SKM-1 (cell line): ENCODE measurements at regions not wholly inside any gene's neighbourhood (a gene's known extent, or its start where the extent isn't known, plus 50 kb on each side); places are given as distances from the start of the nearest gene placed in this dataset.

ENCODE experiments used
- DNase-seq: peaks from one replicate; lab custom pipeline; 2025; ENCODE audit not compliant: unreplicated experiment; lab: John Stamatoyannopoulos, UW

GRCh38 chr5:117973785-117974184, 1014.6 kb downstream of the DTWD2 start:
- no peak for DNase-seq

GRCh38 chr5:117955831-117956230, 1032.5 kb downstream of the DTWD2 start:
- DNase-seq, result no peak

- DNase-seq, result no peak
Measured at GRCh38 chr5:117954331-117954730, 1034.0 kb downstream of the DTWD2 start.

- no peak for DNase-seq
Measured at GRCh38 chr5:117953272-117953671, 1035.1 kb downstream of the DTWD2 start.

- DNase-seq, result no peak
Measured at GRCh38 chr5:117947836-117948235, 1040.5 kb downstream of the DTWD2 start.

GRCh38 chr5:117947121-117947520, 1041.2 kb downstream of the DTWD2 start:
- no peak for DNase-seq

- no peak for DNase-seq
Measured at GRCh38 chr5:117945258-117945657, 1043.1 kb downstream of the DTWD2 start.

- DNase-seq, result no peak
Measured at GRCh38 chr5:117943541-117943940, 1044.8 kb downstream of the DTWD2 start.

GRCh38 chr5:117942861-117943519, 1045.4 kb downstream of the DTWD2 start:
- no peak for DNase-seq

GRCh38 chr5:117893211-117893610, 1095.1 kb downstream of the DTWD2 start:
- DNase-seq, result no peak

GRCh38 chr5:117892360-117892759, 1096.0 kb downstream of the DTWD2 start:
- no peak for DNase-seq

GRCh38 chr5:117889596-117889995, 1098.8 kb downstream of the DTWD2 start:
- no peak for DNase-seq

GRCh38 chr5:117888688-117889087, 1099.7 kb downstream of the DTWD2 start:
- no peak for DNase-seq

GRCh38 chr5:117881426-117882230, 1106.7 kb downstream of the DTWD2 start:
- DNase-seq, result no peak

GRCh38 chr5:117880932-117881331, 1107.4 kb downstream of the DTWD2 start:
- no peak for DNase-seq

GRCh38 chr5:117877731-117878130, 1110.6 kb downstream of the DTWD2 start:
- no peak for DNase-seq

GRCh38 chr5:117872798-117873368, 1115.5 kb downstream of the DTWD2 start:
- no peak for DNase-seq

- DNase-seq, result no peak
Measured at GRCh38 chr5:117869596-117869995, 1118.8 kb downstream of the DTWD2 start.

GRCh38 chr5:117863586-117864296, 1124.6 kb downstream of the DTWD2 start:
- peak; percentile 71 for DNase-seq

- DNase-seq, result no peak
Measured at GRCh38 chr5:117860550-117860949, 1127.8 kb downstream of the DTWD2 start.

- peak; percentile 53 for DNase-seq
Measured at GRCh38 chr5:117859176-117859575, 1129.2 kb downstream of the DTWD2 start.

- DNase-seq, result no peak
Measured at GRCh38 chr5:117856713-117857112, 1131.6 kb downstream of the DTWD2 start.
